ENCODE measurements at regions not wholly inside any gene's neighbourhood (a gene's known extent, or its start where the extent isn't known, plus 50 kb on each side); places are given as distances from the start of the nearest gene placed in this dataset.

DNA sequence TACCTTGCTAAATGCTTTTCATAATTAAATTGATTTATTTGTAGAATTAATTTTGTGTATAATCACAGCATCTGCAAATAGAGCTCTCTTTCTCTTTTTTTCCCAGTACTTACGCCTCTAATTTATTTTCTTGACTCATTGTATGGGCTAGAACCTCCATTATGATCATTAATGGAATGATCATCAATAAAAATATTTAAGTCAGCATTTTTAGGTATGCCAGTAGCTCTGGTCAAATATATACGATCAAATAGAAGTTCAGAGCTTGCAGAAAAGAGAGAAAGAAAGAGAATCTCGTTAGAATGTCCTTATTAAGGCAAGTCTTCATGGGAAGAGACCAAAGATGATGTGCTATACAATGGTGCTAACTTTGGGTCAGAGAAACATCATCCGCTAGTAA, 202.6 kb downstream of the TLR4 start:
- WGBS, 2 donors: 74 to 75% methylated on average over 4 of the region's 4 CpGs
- ATAC-seq (ENCODE audit: low FRiP score in 2 of 2) (no peak), DNase-seq (no peak)
- Histone ChIP-seq H3K27ac (no peak overlapping the region), H3K36me3 (no peaks in the 10 kb centered on the region), H3K4me3 (no peak overlapping the region), H3K4me1 (no peaks in the 10 kb centered on the region), H3K9me3 (peaks cover 2 to 8% (median 6%) of the 10 kb centered on the region in 4 donors), H3K27me3 (no peaks in the 10 kb centered on the region)
- TF ChIP-seq CTCF (IDR thresholded peaks at IDR 0.05) (no peak), POLR2AphosphoS5 (IDR thresholded peaks at IDR 0.05) (no peak), EP300 (IDR thresholded peaks at IDR 0.05) (no peak), POLR2A (IDR thresholded peaks at IDR 0.05) (no peak)

DNA sequence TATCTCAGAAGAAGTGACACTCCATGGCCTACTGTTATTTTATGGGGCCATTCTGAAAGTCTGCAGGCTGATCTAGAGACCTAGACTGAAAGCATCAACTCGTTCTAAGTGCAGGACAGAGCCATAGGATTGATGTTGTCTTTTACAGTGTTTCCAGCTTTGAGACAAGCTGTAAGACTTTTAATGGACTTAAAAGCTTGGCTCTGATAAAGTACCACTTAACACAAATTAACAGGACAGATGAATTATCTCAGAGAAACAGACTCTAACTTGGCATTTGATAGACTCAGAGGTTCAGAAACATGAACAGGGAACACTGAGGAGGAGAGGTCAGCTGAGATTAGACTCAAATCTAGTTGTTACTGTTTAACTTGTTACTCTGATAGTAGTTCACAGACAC, 203.2 kb downstream of the TLR4 start:
- Histone ChIP-seq H3K36me3 (no peaks in the 10 kb centered on the region), H3K9me3 (peaks cover 2 to 14% (median 6%) of the 10 kb centered on the region in 4 donors), H3K27ac (no peak overlapping the region), H3K4me3 (no peak overlapping the region), H3K27me3 (no peaks in the 10 kb centered on the region), H3K4me1 (no peaks in the 10 kb centered on the region)
- DNase-seq (no peak), ATAC-seq (ENCODE audit: low FRiP score in 2 of 2) (no peak)
- 48 to 53% methylated on average over 1 of the region's 1 CpG for WGBS, 2 donors
- TF ChIP-seq EP300 (IDR thresholded peaks at IDR 0.05): no peak
- no peak for TF ChIP-seq POLR2AphosphoS5 (IDR thresholded peaks at IDR 0.05)
- TF ChIP-seq POLR2A (IDR thresholded peaks at IDR 0.05): no peak
- no peak for TF ChIP-seq CTCF (IDR thresholded peaks at IDR 0.05)

DNA sequence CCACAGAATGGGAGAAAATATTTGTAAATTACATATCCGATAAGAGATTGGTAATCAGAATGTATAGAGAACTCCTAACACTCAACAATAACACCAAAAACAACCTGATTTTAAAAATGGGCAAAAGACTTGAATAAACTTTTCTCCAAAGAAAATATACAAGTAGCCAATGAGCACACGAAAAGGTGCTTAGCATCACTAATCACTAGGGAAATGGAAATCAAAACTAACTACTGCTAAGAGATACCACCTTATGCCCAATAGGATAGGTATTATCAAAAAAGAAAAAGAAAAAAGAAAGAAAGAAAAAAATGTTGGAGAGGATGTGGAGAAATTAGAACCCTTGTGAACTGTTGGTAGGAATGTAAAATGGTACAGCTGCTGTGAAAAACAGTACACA, 212.1 kb downstream of the TLR4 start:
- no peaks in the 10 kb centered on the region for H3K27me3 ChIP-seq
- H3K27ac ChIP-seq: no peak overlapping the region
- ATAC-seq (ENCODE audit: low FRiP score in 2 of 2) (no peak), DNase-seq (no peak)
- WGBS, 2 donors: 89 to 91% methylated on average over 2 of the region's 2 CpGs
- no peaks in the 10 kb centered on the region for H3K36me3 ChIP-seq
- H3K4me1 ChIP-seq: no peaks in the 10 kb centered on the region
- TF ChIP-seq POLR2A (IDR thresholded peaks at IDR 0.05): no peak
- TF ChIP-seq EP300 (IDR thresholded peaks at IDR 0.05): no peak
- TF ChIP-seq CTCF (IDR thresholded peaks at IDR 0.05): no peak
- no peak overlapping the region for H3K4me3 ChIP-seq
- peaks cover 1 to 14% (median 5%) of the 10 kb centered on the region in 4 donors for H3K9me3 ChIP-seq

GRCh38 chr9:117917873-117918272, 213.7 kb downstream of the TLR4 start:
- Histone ChIP-seq H3K4me3 (no peak overlapping the region), H3K4me1 (no peaks in the 10 kb centered on the region), H3K27ac (no peak overlapping the region), H3K27me3 (no peaks in the 10 kb centered on the region), H3K36me3 (no peaks in the 10 kb centered on the region), H3K9me3 (no peaks in the 10 kb centered on the region)
- TF ChIP-seq POLR2A (IDR thresholded peaks at IDR 0.05): no peak
- TF ChIP-seq EP300 (IDR thresholded peaks at IDR 0.05): no peak
- no peak for TF ChIP-seq CTCF (IDR thresholded peaks at IDR 0.05)
- ATAC-seq (ENCODE audit: low FRiP score in 2 of 2) (no peak), DNase-seq (no peak)
- 66 to 72% methylated on average over 6 of the region's 6 CpGs for WGBS, 2 donors

- H3K27ac ChIP-seq: no peak overlapping the region
- no peak for TF ChIP-seq POLR2AphosphoS5 (IDR thresholded peaks at IDR 0.05)
- no peak for TF ChIP-seq EP300 (IDR thresholded peaks at IDR 0.05)
- no peak for TF ChIP-seq CTCF (IDR thresholded peaks at IDR 0.05)
- no peak for TF ChIP-seq POLR2A (IDR thresholded peaks at IDR 0.05)
- DNase-seq: no peak
- H3K4me1 ChIP-seq: no peaks in the 10 kb centered on the region
- H3K27me3 ChIP-seq: no peaks in the 10 kb centered on the region
- no peak overlapping the region for H3K4me3 ChIP-seq
- ATAC-seq (ENCODE audit: low FRiP score in 2 of 2): no peak
- no peaks in the 10 kb centered on the region for H3K9me3 ChIP-seq
- 80 to 82% methylated on average over 3 of the region's 3 CpGs for WGBS, 2 donors
- H3K36me3 ChIP-seq: no peaks in the 10 kb centered on the region
Observed at GRCh38 chr9:117919538-117919937, 215.3 kb downstream of the TLR4 start.

All from upper lobe of left lung (tissue), 6 donors.